Glomerular endothelial cell (primary cell): ENCODE measurements at regions not wholly inside any gene's neighbourhood (a gene's known extent, or its start where the extent isn't known, plus 50 kb on each side); places are given as distances from the start of the nearest gene placed in this dataset.
"Not testable (repeated sequence)": the region's sequence is repeated elsewhere in the genome, so short reads cannot be mapped to it uniquely, and the experiment has no call there.

ENCODE experiments used
- DNase-seq: peaks from one replicate; pipeline ENCODE4 v3.0.0-alpha.2; 2011; ENCODE audit warnings: low read depth, low spot score; ENCODE audit errors: extremely low read depth

GRCh38 chr5:106649031-106649430 is 1021.7 kb downstream of the EFNA5 start:
- DNase-seq = no peak

DNA sequence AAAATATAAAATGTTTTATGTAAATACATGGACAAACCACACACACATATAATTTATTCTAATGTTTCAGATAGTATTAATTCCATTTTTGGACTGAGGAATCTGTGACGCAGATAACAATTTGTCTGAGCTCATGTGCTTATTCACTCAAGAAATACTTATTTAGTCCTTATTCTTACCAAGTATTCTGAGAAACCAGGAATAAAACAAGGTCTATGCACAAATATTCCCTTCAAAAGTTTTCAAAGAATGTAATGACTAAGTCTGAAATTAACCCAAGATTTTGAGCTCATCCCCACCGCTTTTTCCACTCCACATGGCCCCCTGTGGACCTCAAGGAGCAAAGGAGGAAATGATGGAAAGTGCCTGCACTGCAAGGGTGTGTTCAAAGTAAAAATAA is 1022.3 kb downstream of the EFNA5 start:
- DNase-seq = no peak

DNA sequence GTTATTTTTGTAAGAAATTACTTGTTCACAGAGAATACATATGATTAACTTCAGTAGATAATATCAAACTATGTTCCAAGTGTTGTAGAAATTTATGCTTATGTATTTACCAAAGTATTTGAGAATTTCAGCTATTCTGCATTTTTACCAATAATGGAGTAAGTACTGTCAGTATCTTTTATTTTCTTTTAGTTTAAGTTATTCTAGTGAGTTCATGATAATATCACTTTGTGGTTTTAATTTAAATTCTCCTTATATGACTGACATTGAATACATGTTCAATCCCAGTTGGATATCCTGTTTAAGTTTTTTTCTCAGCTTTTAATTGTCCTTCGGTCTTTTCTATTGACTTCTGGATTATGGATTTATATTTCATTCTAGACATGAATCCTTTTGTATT is 1024.6 kb downstream of the EFNA5 start:
- DNase-seq = no peak

- no peak for DNase-seq
These were observed 1030.2 kb downstream of the EFNA5 start for GRCh38 chr5:106640511-106640910.

GRCh38 chr5:106639488-106639887 is 1031.2 kb downstream of the EFNA5 start:
- no peak for DNase-seq

DNA sequence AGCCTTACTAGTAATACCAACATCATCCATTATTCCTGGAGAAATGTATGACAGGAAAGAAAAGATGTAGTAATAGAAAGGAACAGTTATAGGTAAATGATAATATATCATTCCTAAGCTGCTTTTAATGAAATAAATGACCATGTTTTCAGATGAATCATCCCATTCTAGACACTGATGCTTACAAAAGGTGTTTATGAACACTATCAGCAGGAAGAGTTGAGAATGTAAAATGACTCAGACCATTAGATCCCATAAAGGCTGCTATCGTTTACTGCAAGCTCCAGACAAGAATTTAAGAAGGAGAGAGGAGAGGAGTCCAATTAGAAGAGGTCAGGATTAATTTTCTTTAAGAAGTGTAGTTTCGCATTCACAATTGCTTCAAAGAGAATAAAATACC is 1033.5 kb downstream of the EFNA5 start:
- DNase-seq = no peak

- no peak for DNase-seq
These were observed 1036.4 kb downstream of the EFNA5 start for GRCh38 chr5:106634375-106634774.

DNA sequence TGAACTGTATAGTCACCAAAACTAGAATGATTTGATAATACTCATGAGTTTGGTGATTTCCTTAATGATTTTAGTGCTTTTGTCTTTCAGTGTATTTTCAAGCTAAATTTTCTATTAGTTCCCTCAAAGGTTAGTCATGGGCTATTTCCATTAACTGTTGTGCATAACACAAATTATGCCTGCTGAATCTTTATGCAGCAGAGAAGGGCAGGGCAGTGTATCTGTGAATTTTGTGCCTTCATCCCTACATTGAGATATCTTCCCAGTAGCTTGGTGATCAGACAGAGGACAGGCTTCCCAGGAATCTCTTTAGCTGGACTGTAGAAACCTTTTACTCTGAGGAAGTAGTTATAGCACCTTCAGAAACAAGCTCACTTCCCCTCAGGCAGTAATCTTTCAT is 1036.9 kb downstream of the EFNA5 start:
- DNase-seq = no peak

DNA sequence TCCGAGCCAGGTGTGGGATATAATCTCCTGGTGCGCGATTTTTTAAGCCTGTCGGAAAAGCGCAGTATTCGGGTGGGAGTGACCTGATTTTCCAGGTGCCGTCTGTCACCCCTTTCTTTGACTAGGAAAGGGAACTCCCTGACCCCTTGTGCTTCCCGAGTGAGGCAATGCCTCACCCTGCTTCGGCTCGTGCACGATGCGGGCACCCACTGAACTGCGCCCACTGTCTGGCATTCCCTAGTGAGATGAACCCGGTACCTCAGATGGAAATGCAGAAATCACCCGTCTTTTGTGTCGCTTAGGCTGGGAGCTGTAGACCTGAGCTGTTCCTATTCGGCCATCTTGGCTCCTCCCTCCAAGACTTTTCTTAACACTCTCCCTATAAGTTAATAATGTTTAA is 1042.3 kb downstream of the EFNA5 start:
- DNase-seq = not testable (repeated sequence)

GRCh38 chr5:106610041-106610440 is 1060.7 kb downstream of the EFNA5 start:
- DNase-seq = no peak

- no peak for DNase-seq
These were observed 1069.1 kb downstream of the EFNA5 start for GRCh38 chr5:106601620-106602019.

GRCh38 chr5:106600803-106601202 is 1069.9 kb downstream of the EFNA5 start:
- DNase-seq = no peak

DNA sequence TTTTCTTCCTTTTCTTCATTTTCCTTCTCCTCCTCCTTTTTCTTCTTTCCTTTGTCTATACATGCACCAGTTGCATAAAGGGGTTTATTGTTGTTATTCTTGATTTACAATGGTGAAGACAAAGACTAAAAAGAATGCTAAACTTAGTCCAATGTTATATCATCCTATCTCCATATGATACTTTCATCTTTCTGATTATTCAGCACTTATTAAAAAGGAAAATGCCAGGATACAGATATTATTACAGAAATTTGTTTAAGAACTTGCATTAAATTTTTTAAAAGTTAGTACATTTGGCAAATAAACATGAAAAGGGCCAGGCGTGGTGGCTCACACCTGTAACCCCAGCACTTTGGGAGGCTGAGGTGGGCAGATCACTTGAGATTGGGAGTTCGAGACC is 1074.9 kb downstream of the EFNA5 start:
- DNase-seq = no peak

- DNase-seq = no peak
These were observed 1086.5 kb downstream of the EFNA5 start for GRCh38 chr5:106584268-106584667.

- DNase-seq = no peak
These were observed 1092.0 kb downstream of the EFNA5 start for GRCh38 chr5:106578736-106579135.

DNA sequence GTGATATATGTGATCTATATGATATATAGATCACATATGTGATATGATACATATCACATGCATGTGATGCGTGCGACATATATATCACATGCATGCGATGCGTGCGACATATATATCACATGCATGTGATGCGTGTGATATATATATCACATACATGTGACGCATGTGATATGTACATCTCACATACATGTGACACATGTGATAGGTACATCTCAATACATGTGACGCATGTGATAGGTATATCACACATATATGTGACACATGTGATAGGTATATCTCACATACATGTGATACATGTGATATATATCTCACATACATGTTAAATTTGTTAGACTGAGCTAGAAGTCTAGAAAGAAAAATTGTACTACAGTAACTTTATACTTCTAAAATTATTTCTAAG is 1095.9 kb downstream of the EFNA5 start:
- no peak for DNase-seq

- DNase-seq = no peak
These were observed 1104.7 kb downstream of the EFNA5 start for GRCh38 chr5:106566031-106566430.

- no peak for DNase-seq
These were observed 1125.4 kb downstream of the EFNA5 start for GRCh38 chr5:106545325-106545724.

- DNase-seq = no peak
These were observed 1127.4 kb downstream of the EFNA5 start for GRCh38 chr5:106543330-106543729.

GRCh38 chr5:106530150-106530549 is 1140.6 kb downstream of the EFNA5 start:
- DNase-seq = no peak

DNA sequence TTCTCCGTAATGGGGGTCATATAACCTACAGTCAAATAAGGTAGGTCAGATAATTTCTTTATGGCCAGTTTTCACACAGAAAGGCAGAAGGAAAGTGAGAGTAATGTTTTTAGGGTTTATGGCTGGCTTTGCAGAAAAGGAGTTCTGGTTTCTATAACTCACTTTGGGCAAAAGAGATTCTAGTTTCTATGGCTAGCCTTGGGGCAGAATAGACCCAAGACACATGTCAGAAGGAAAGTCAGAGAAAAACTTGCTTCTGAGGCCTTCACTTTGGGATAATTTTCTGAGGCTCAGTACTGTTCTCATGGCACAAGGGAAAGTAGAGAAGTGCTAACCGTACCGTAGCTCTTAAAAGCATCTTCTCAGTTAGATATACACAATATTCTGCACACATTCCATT is 1145.3 kb downstream of the EFNA5 start:
- DNase-seq = no peak

- no peak for DNase-seq
These were observed 1146.9 kb downstream of the EFNA5 start for GRCh38 chr5:106523852-106524251.

- no peak for DNase-seq
These were observed 1148.4 kb downstream of the EFNA5 start for GRCh38 chr5:106522296-106522695.

DNA sequence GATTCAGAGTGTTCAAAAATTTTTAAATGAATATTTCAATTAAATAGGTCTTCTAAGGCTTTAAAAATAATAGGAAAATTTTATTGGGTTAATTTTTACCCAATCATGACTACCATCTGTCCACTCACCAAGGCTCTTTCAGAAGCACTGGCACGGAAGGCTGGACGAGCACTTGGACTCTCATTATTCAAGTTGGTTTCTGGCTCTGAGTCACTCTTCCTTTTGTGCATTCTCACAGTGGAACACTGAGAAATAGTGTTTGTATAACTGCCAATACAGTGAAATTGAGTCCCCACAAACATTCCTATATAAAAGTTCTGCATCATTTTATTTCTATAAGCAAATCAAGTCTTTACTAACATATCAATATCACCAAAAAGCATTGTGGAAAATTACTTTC is 1149.0 kb downstream of the EFNA5 start:
- peak; percentile 58 for DNase-seq
